ENCODE measurements at regions not wholly inside any gene's neighbourhood (a gene's known extent, or its start where the extent isn't known, plus 50 kb on each side); places are given as distances from the start of the nearest gene placed in this dataset.

DNA sequence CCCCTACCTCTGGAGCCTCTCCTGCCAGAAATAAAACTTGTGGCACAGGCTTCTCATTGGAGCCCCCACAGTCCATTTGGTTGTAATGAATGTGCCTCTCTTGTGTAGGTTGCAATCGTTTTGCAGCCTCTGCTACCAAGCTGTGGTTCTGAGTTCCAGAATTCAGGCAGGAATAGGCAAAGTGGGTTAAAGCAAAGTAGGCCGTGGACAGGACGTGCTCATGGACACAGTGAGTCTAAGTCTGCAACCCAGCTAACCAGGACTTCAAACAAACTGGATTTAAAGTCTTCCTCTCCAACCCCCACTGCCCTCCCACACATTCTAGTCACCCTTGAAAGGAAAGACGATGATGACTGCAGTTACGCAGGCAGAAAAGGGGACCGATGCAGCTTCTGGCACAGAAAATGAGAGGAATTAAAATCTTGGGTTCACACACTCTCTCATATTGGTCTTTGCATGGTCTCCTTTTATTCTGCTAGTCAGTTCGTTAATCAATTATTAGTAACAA, 260.0 kb downstream of the PIK3R1 start:
- Histone ChIP-seq H3K9ac (ENCODE audit: low read depth in 1 of 2, low read length in 2 of 2) (no peak overlapping the region), H3K9me3 (ENCODE audit: control insufficient read depth in 1 of 2, low read length in 2 of 2) (no peaks in the 10 kb centered on the region), H3K36me3 (ENCODE audit: control insufficient read depth in 1 of 2, insufficient read depth in 2 of 2, low read length in 2 of 2) (no peaks in the 10 kb centered on the region), H3K4me1 (ENCODE audit: control insufficient read depth in 1 of 2, insufficient read depth in 2 of 2, low read length in 2 of 2) (peaks cover 0 to 3% of the 10 kb centered on the region in 2 donors), H3K27me3 (ENCODE audit: control insufficient read depth in 1 of 2, insufficient read depth in 2 of 2, low read length in 2 of 2) (no peaks in the 10 kb centered on the region), H3K4me3 (ENCODE audit: low read depth in 1 of 2, low read length in 2 of 2) (no peak overlapping the region), H3K27ac (ENCODE audit: low read depth, low read length) (no peak overlapping the region)

DNA sequence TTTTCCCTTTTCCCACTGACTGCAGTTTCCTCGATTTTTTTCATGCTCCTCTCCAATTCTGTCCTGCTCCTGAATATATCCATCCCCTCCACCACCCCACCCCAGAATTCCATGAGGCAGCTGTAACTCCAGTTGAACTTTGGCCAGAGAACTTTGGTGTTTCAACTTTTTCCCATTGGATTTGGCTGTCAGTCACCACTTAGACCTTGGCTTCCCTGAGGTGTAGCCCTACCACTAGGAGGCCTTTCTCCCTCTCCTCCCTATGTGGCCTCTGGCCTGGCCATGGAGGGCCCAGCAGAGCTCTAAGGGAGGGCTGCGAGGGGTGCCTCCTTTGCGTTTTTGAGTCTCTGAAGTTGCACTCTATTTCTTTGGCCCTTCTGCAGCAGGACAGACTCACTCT, 261.3 kb downstream of the PIK3R1 start:
- Histone ChIP-seq H3K36me3 (ENCODE audit: control insufficient read depth in 1 of 2, insufficient read depth in 2 of 2, low read length in 2 of 2) (no peaks in the 10 kb centered on the region), H3K4me1 (ENCODE audit: control insufficient read depth in 1 of 2, insufficient read depth in 2 of 2, low read length in 2 of 2) (peaks cover 0 to 3% of the 10 kb centered on the region in 2 donors), H3K4me3 (ENCODE audit: low read depth in 1 of 2, low read length in 2 of 2) (no peak overlapping the region), H3K9ac (ENCODE audit: low read depth in 1 of 2, low read length in 2 of 2) (no peak overlapping the region), H3K9me3 (ENCODE audit: control insufficient read depth in 1 of 2, low read length in 2 of 2) (no peaks in the 10 kb centered on the region), H3K27me3 (ENCODE audit: control insufficient read depth in 1 of 2, insufficient read depth in 2 of 2, low read length in 2 of 2) (no peaks in the 10 kb centered on the region), H3K27ac (ENCODE audit: low read depth, low read length) (no peak overlapping the region)

DNA sequence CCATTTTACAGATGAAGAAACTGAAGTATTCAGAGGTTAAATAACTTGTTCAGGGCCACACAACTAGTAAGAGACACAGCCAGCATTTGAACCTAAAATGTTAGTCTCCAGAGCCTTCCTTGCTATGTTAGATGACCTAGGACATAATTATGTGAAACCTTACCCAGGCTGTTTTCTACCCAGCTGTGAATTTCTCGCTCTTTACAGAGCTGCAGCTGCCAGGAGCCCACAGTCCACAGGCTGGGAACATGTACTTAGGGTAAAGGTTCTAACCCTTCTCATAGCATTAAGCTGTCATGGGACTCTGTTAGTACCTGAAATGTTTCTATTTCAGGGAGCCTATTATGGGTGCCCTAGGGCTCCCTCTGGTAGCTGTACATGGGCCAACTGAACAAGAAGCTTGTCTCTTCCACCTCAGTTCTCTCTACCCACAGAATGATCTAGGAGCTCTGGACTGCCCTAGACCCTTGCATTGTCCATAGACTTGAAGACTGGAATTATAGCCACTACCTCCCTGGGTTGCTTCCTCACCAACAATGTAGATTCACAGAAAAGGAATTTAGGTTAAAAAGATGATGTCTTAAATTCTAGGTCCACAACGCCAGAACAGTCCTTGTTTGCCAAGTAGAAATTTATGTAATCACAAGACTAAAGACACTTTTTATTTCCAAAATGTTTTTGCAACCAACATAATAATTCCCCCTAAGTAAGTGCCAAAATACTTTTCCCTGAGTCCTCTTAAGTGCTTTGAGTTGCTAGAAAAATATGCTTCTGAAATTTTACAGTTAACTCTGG, 262.9 kb downstream of the PIK3R1 start:
- Histone ChIP-seq H3K9me3 (ENCODE audit: control insufficient read depth in 1 of 2, low read length in 2 of 2) (no peaks in the 10 kb centered on the region), H3K27ac (ENCODE audit: low read depth, low read length) (no peak overlapping the region), H3K4me1 (ENCODE audit: control insufficient read depth in 1 of 2, insufficient read depth in 2 of 2, low read length in 2 of 2) (peaks cover 0 to 3% of the 10 kb centered on the region in 2 donors), H3K4me3 (ENCODE audit: low read depth in 1 of 2, low read length in 2 of 2) (no peak overlapping the region), H3K36me3 (ENCODE audit: control insufficient read depth in 1 of 2, insufficient read depth in 2 of 2, low read length in 2 of 2) (no peaks in the 10 kb centered on the region), H3K9ac (ENCODE audit: low read depth in 1 of 2, low read length in 2 of 2) (no peak overlapping the region), H3K27me3 (ENCODE audit: control insufficient read depth in 1 of 2, insufficient read depth in 2 of 2, low read length in 2 of 2) (no peaks in the 10 kb centered on the region)

DNA sequence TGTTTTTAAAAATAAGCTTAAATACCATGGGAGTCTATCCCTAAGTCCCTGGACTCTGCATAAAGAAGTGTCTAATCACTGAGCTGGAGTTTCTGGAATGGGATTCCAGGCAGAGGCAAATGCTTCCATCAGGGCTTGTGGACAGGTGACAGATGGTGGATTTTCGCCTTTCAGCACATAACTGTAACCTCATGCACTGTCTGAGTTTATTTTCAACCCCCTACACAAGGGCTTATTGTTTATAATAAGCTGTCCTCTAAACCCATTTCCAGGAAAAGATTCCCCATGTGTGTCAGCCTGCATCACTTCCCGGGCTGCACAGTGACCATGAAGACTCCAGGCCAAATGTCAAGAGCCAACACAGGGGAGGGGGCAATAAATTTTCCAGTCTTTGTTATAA, 264.0 kb downstream of the PIK3R1 start:
- H3K36me3 ChIP-seq (ENCODE audit: control insufficient read depth in 1 of 2, insufficient read depth in 2 of 2, low read length in 2 of 2) = no peaks in the 10 kb centered on the region
- H3K4me3 ChIP-seq (ENCODE audit: low read depth in 1 of 2, low read length in 2 of 2) = no peak overlapping the region
- no peak overlapping the region for H3K27ac ChIP-seq (ENCODE audit: low read depth, low read length)
- H3K27me3 ChIP-seq (ENCODE audit: control insufficient read depth in 1 of 2, insufficient read depth in 2 of 2, low read length in 2 of 2) = no peaks in the 10 kb centered on the region
- H3K4me1 ChIP-seq (ENCODE audit: control insufficient read depth in 1 of 2, insufficient read depth in 2 of 2, low read length in 2 of 2) = peaks cover 0 to 3% of the 10 kb centered on the region in 2 donors
- no peak overlapping the region for H3K9ac ChIP-seq (ENCODE audit: low read depth in 1 of 2, low read length in 2 of 2)
- no peaks in the 10 kb centered on the region for H3K9me3 ChIP-seq (ENCODE audit: control insufficient read depth in 1 of 2, low read length in 2 of 2)

DNA sequence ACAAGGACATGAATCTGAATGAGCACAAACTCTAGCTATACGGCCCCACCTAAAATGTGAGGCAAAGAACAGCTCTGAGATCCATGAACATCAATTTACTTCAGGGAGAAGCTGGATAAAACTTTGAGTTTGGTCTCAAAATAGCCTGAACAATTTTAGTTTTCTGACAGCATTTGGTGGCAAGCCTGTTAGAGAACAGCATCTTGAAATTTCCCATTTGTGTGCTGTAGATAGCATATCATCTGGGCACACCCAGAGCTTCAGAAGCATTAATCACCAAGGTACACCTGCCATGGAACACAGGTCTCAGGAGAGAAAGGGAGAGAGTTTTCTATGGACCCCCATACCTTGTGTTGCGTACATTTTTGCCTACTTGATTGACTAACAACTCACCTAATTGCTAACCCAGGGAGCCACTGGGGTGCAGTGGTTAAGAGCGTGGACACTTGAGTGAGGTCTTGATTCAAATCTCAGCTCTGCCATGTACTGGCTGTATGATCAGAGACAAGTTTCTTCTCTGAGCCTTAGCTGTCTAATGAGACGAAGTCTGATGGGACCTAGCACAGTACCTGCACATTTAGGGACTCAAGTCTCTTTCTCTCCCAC, 264.9 kb downstream of the PIK3R1 start:
- Histone ChIP-seq H3K4me1 (ENCODE audit: control insufficient read depth in 1 of 2, insufficient read depth in 2 of 2, low read length in 2 of 2) (peaks cover 0 to 3% of the 10 kb centered on the region in 2 donors), H3K27me3 (ENCODE audit: control insufficient read depth in 1 of 2, insufficient read depth in 2 of 2, low read length in 2 of 2) (no peaks in the 10 kb centered on the region), H3K4me3 (ENCODE audit: low read depth in 1 of 2, low read length in 2 of 2) (no peak overlapping the region), H3K27ac (ENCODE audit: low read depth, low read length) (no peak overlapping the region), H3K9ac (ENCODE audit: low read depth in 1 of 2, low read length in 2 of 2) (no peak overlapping the region), H3K36me3 (ENCODE audit: control insufficient read depth in 1 of 2, insufficient read depth in 2 of 2, low read length in 2 of 2) (no peaks in the 10 kb centered on the region), H3K9me3 (ENCODE audit: control insufficient read depth in 1 of 2, low read length in 2 of 2) (no peaks in the 10 kb centered on the region)

DNA sequence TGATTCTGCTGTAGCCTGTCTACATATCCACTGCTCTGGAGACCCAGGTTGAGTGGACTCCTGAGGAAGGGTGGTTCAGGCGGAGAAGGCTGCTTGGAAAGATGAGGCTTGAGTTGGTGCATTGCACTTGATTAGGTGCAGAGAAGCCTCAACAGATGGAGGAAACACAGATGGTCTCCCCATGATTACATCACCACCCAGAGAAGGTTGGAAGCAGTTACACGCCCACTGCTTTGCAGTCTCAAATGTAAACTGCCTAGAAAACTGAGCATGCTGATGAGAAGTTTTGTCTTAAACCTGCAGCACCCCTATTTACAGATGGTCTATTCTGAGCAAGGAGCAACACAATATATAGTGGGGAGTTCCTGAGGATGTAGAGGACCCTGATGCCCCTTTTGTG, 266.6 kb downstream of the PIK3R1 start:
- Histone ChIP-seq H3K4me3 (ENCODE audit: low read depth in 1 of 2, low read length in 2 of 2) (no peak overlapping the region), H3K9ac (ENCODE audit: low read depth in 1 of 2, low read length in 2 of 2) (no peak overlapping the region), H3K4me1 (ENCODE audit: control insufficient read depth in 1 of 2, insufficient read depth in 2 of 2, low read length in 2 of 2) (peaks cover 0 to 3% of the 10 kb centered on the region in 2 donors), H3K27ac (ENCODE audit: low read depth, low read length) (no peak overlapping the region), H3K27me3 (ENCODE audit: control insufficient read depth in 1 of 2, insufficient read depth in 2 of 2, low read length in 2 of 2) (no peaks in the 10 kb centered on the region), H3K9me3 (ENCODE audit: control insufficient read depth in 1 of 2, low read length in 2 of 2) (no peaks in the 10 kb centered on the region), H3K36me3 (ENCODE audit: control insufficient read depth in 1 of 2, insufficient read depth in 2 of 2, low read length in 2 of 2) (no peaks in the 10 kb centered on the region)

DNA sequence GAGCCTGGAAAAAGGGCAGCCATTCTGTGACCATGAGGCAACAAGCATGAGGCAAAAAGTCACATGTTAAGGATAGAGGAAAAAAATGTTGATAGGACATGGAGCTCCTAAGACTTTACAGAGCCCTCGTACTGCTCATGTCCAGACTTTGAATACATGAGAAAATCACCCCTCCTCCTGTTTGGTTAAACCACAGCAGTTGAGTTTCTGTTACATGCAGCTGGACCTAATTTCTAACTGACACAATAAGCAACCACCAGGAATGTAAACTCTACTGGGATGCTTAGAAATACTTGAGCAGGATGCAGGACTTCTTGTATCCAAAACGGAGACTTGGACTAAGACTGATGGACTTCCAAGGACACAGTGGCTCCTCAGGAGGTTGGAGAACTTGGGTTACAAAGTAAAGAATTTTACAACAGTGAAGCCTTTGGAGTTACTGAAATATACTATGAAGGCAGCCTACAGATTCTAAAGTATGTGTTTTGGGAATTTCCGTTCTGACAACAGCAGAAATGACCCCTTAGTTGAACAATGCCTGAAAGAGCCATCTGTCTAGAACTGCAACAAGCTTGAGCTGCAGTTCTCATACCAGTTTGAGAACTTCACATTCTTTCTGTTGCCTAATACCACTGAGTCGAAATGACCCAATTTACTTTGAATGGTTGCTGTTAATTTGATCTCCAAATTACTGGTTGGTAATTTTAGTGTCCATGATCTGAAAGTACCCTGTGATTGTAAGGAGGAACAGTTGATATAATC, 268.9 kb downstream of the PIK3R1 start:
- H3K4me1 ChIP-seq (ENCODE audit: control insufficient read depth in 1 of 2, insufficient read depth in 2 of 2, low read length in 2 of 2) = no peaks in the 10 kb centered on the region
- no peak overlapping the region for H3K27ac ChIP-seq (ENCODE audit: low read depth, low read length)
- H3K9ac ChIP-seq (ENCODE audit: low read depth in 1 of 2, low read length in 2 of 2) = no peak overlapping the region
- H3K27me3 ChIP-seq (ENCODE audit: control insufficient read depth in 1 of 2, insufficient read depth in 2 of 2, low read length in 2 of 2) = no peaks in the 10 kb centered on the region
- no peak overlapping the region for H3K4me3 ChIP-seq (ENCODE audit: low read depth in 1 of 2, low read length in 2 of 2)
- H3K9me3 ChIP-seq (ENCODE audit: control insufficient read depth in 1 of 2, low read length in 2 of 2) = no peaks in the 10 kb centered on the region
- no peaks in the 10 kb centered on the region for H3K36me3 ChIP-seq (ENCODE audit: control insufficient read depth in 1 of 2, insufficient read depth in 2 of 2, low read length in 2 of 2)

DNA sequence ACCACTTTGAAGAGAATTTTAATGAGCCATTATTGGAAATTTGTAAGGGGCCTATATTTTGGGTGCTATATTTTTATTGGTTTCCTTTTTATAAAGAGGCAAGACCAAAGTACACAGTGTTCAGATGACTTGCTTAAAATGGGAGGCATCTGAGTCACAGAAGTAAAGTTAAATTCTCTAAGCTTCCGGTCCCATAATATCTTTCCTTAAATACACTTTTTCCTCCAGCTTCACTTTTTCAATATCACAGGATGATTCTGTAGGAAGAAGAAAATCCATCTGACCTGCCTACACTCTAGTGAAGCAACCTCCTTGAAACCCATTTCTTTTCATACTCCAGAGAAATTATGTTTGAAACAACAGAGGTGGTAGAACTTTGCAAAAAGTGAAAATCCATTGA, 274.0 kb downstream of the PIK3R1 start:
- Histone ChIP-seq H3K36me3 (ENCODE audit: control insufficient read depth in 1 of 2, insufficient read depth in 2 of 2, low read length in 2 of 2) (no peaks in the 10 kb centered on the region), H3K9ac (ENCODE audit: low read depth in 1 of 2, low read length in 2 of 2) (no peak overlapping the region), H3K4me3 (ENCODE audit: low read depth in 1 of 2, low read length in 2 of 2) (no peak overlapping the region), H3K4me1 (ENCODE audit: control insufficient read depth in 1 of 2, insufficient read depth in 2 of 2, low read length in 2 of 2) (no peaks in the 10 kb centered on the region), H3K27ac (ENCODE audit: low read depth, low read length) (no peak overlapping the region), H3K9me3 (ENCODE audit: control insufficient read depth in 1 of 2, low read length in 2 of 2) (no peaks in the 10 kb centered on the region), H3K27me3 (ENCODE audit: control insufficient read depth in 1 of 2, insufficient read depth in 2 of 2, low read length in 2 of 2) (no peaks in the 10 kb centered on the region)

DNA sequence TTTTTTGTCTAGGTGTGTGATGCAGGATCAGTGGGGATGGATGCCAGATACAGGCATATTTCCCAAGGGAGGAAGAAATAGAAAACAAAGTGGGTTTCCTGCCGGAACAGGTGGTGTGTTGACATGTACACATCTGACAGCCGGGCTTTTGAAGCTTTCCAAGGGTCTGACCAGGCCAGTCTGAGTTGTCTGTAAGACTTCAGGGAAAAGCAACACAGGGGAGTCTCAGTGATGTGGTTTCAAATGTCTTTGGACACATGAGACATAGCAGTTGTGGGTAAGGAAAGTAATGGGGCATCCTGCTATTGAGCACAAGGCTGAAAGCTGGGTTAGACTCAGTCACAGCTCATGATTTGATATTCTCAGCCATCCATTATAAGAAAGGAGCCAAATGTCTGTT, 274.9 kb downstream of the PIK3R1 start:
- H3K4me3 ChIP-seq (ENCODE audit: low read depth in 1 of 2, low read length in 2 of 2) = no peak overlapping the region
- H3K36me3 ChIP-seq (ENCODE audit: control insufficient read depth in 1 of 2, insufficient read depth in 2 of 2, low read length in 2 of 2) = no peaks in the 10 kb centered on the region
- H3K27ac ChIP-seq (ENCODE audit: low read depth, low read length) = no peak overlapping the region
- no peaks in the 10 kb centered on the region for H3K27me3 ChIP-seq (ENCODE audit: control insufficient read depth in 1 of 2, insufficient read depth in 2 of 2, low read length in 2 of 2)
- no peaks in the 10 kb centered on the region for H3K9me3 ChIP-seq (ENCODE audit: control insufficient read depth in 1 of 2, low read length in 2 of 2)
- no peaks in the 10 kb centered on the region for H3K4me1 ChIP-seq (ENCODE audit: control insufficient read depth in 1 of 2, insufficient read depth in 2 of 2, low read length in 2 of 2)
- no peak overlapping the region for H3K9ac ChIP-seq (ENCODE audit: low read depth in 1 of 2, low read length in 2 of 2)

DNA sequence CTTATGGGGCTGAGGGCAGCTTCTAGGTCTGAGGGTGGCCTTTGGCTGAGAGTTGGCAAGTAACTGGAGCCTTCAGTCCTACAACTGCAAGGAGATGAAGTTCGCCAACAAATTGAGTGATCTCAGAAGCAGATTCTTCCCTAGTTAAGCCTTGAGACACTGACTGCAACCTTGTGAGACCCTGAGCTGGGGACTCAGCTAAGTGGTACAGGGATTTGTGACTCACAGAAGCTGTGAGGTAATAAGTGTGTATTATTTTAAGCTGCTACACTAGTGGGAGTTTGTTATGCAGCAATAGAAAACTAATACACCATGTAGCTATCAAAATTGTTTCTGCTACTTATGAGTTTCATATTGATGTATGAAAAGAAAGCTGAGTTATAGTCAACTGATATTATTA, 279.2 kb downstream of the PIK3R1 start:
- Histone ChIP-seq H3K4me3 (ENCODE audit: low read depth in 1 of 2, low read length in 2 of 2) (no peak overlapping the region), H3K36me3 (ENCODE audit: control insufficient read depth in 1 of 2, insufficient read depth in 2 of 2, low read length in 2 of 2) (no peaks in the 10 kb centered on the region), H3K9ac (ENCODE audit: low read depth in 1 of 2, low read length in 2 of 2) (no peak overlapping the region), H3K27me3 (ENCODE audit: control insufficient read depth in 1 of 2, insufficient read depth in 2 of 2, low read length in 2 of 2) (no peaks in the 10 kb centered on the region), H3K27ac (ENCODE audit: low read depth, low read length) (no peak overlapping the region), H3K9me3 (ENCODE audit: control insufficient read depth in 1 of 2, low read length in 2 of 2) (peaks cover 9 to 13% of the 10 kb centered on the region in 2 donors), H3K4me1 (ENCODE audit: control insufficient read depth in 1 of 2, insufficient read depth in 2 of 2, low read length in 2 of 2) (no peaks in the 10 kb centered on the region)

All from duodenal mucosa (tissue), 2 donors.